ENCODE measurements at regions not wholly inside any gene's neighbourhood (a gene's known extent, or its start where the extent isn't known, plus 50 kb on each side); places are given as distances from the start of the nearest gene placed in this dataset.

DNA sequence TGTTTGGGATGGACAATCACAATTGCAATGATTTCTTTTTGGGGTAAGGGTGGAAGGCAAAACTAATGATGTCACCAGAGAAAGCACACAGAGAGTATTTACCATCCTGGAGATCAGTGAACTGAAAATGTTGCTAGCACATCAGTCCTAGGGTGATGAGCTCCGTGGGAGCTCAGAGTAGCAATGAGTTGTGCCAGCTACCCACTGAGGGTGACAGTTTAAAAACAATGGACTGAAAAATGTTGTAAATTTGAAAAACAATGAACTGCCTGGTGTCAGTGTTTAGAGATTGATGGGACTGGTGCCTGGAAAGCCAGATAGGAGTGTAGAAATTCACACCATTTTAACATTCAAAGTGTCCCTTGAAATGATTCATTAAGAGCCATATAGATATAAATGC, 198.5 kb downstream of the ATP23 start:
- H3K27ac ChIP-seq (ENCODE audit: low read depth in 1 of 2, low read length in 2 of 2), result no peak overlapping the region
- H4K20me1 ChIP-seq (ENCODE audit: insufficient read depth, low read length), result no peaks in the 10 kb centered on the region
- 27% methylated on average over 1 of the region's 1 CpG for WGBS (ENCODE audit: insufficient coverage)
- H3K27ac Mint-ChIP-seq, result no peak overlapping the region
- no peaks in the 10 kb centered on the region for H3K9me3 ChIP-seq (replicated peaks in 1 of 2; ENCODE audit: control insufficient read depth in 1 of 2, insufficient read depth in 1 of 2, low read length in 2 of 2)
- no peaks in the 10 kb centered on the region for H3K36me3 Mint-ChIP-seq
- H3K27me3 Mint-ChIP-seq (ENCODE audit: low read depth in 3 of 3), result peaks cover 0 to 3% (median 0%) of the 10 kb centered on the region in 3 donors
- no peaks in the 10 kb centered on the region for H3K4me1 Mint-ChIP-seq
- intact Hi-C loops (cut with micrococcal nuclease), result no loop called here
- no peak for DNase-seq
- no peak overlapping the region for H3K4me3 Mint-ChIP-seq
- H3K9ac ChIP-seq (ENCODE audit: insufficient read depth, low read length, poor library complexity, severe bottlenecking), result no peak overlapping the region
- no peaks in the 10 kb centered on the region for H3K4me1 ChIP-seq (ENCODE audit: control insufficient read depth in 1 of 2, insufficient read depth in 2 of 2, low read length in 2 of 2)
- no peaks in the 10 kb centered on the region for H3K36me3 ChIP-seq (replicated peaks in 1 of 2; ENCODE audit: control insufficient read depth in 1 of 2, insufficient read depth in 2 of 2, low read length in 2 of 2)
- H3K4me2 ChIP-seq (replicated peaks; ENCODE audit: extremely low read depth, low read length, poor library complexity, severe bottlenecking), result no peak overlapping the region
- H3K4me3 ChIP-seq (replicated peaks in 1 of 3; ENCODE audit: low read depth in 2 of 3, low read length in 3 of 3), result no peak overlapping the region
- no peaks in the 10 kb centered on the region for H3K27me3 ChIP-seq (ENCODE audit: control insufficient read depth in 2 of 2, insufficient read depth in 2 of 2, low read length in 2 of 2)
- H3K79me2 ChIP-seq (ENCODE audit: insufficient read depth, low read length), result no peaks in the 10 kb centered on the region
- peaks cover 0 to 2% (median 1%) of the 10 kb centered on the region in 7 donors for H3K9me3 Mint-ChIP-seq
- no peak overlapping the region for H2AFZ ChIP-seq (ENCODE audit: insufficient read depth, low read depth, low read length, poor library complexity, severe bottlenecking)
- no peak for TF ChIP-seq CTCF (IDR thresholded peaks at IDR 0.05)

DNA sequence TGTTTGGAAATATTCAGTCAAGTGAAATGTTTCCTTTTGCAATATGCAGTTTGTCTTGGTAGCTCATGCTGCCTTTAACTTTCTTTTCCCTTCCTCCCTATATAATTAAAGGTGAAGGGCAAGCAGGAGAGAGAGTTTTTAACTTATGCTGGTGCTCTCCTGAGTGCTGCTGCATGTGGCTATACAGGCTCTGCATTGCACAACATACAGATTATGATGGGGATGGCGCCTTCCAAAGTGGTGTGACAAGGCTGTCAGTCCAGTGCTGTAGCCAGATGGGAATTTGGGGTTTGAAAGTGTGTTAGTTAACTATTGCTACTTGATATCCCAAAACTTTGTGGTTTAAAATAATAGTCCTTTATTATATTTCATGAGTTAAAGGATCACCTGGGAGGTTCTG, 199.0 kb downstream of the ATP23 start:
- no peaks in the 10 kb centered on the region for H3K4me1 ChIP-seq (ENCODE audit: control insufficient read depth in 1 of 2, insufficient read depth in 2 of 2, low read length in 2 of 2)
- no peak overlapping the region for H3K4me3 Mint-ChIP-seq
- WGBS (ENCODE audit: insufficient coverage), result no CpG with 5 or more reads among the region's 1 CpG
- H3K4me3 ChIP-seq (replicated peaks in 1 of 3; ENCODE audit: low read depth in 2 of 3, low read length in 3 of 3), result no peak overlapping the region
- peaks cover 0 to 3% (median 0%) of the 10 kb centered on the region in 3 donors for H3K27me3 Mint-ChIP-seq (ENCODE audit: low read depth in 3 of 3)
- H3K27me3 ChIP-seq (ENCODE audit: control insufficient read depth in 2 of 2, insufficient read depth in 2 of 2, low read length in 2 of 2), result no peaks in the 10 kb centered on the region
- H2AFZ ChIP-seq (ENCODE audit: insufficient read depth, low read depth, low read length, poor library complexity, severe bottlenecking), result no peak overlapping the region
- H3K4me1 Mint-ChIP-seq, result no peaks in the 10 kb centered on the region
- no peaks in the 10 kb centered on the region for H3K36me3 ChIP-seq (replicated peaks in 1 of 2; ENCODE audit: control insufficient read depth in 1 of 2, insufficient read depth in 2 of 2, low read length in 2 of 2)
- no peak for TF ChIP-seq CTCF (IDR thresholded peaks at IDR 0.05)
- no peak for DNase-seq
- H3K27ac ChIP-seq (ENCODE audit: low read depth in 1 of 2, low read length in 2 of 2), result no peak overlapping the region
- no peaks in the 10 kb centered on the region for H3K36me3 Mint-ChIP-seq
- no peaks in the 10 kb centered on the region for H3K9me3 ChIP-seq (replicated peaks in 1 of 2; ENCODE audit: control insufficient read depth in 1 of 2, insufficient read depth in 1 of 2, low read length in 2 of 2)
- H3K9ac ChIP-seq (ENCODE audit: insufficient read depth, low read length, poor library complexity, severe bottlenecking), result no peak overlapping the region
- no peaks in the 10 kb centered on the region for H3K79me2 ChIP-seq (ENCODE audit: insufficient read depth, low read length)
- H3K27ac Mint-ChIP-seq, result no peak overlapping the region
- H3K9me3 Mint-ChIP-seq, result peaks cover 0 to 5% (median 1%) of the 10 kb centered on the region in 7 donors
- no peaks in the 10 kb centered on the region for H4K20me1 ChIP-seq (ENCODE audit: insufficient read depth, low read length)
- H3K4me2 ChIP-seq (replicated peaks; ENCODE audit: extremely low read depth, low read length, poor library complexity, severe bottlenecking), result no peak overlapping the region
- intact Hi-C loops (cut with micrococcal nuclease), result no loop called here

Measured in CD14-positive monocyte (primary cell).